Natural killer cell (primary cell): ENCODE measurements at regions not wholly inside any gene's neighbourhood (a gene's known extent, or its start where the extent isn't known, plus 50 kb on each side); places are given as distances from the start of the nearest gene placed in this dataset.

Experiments
- ATAC-seq, 3 donors: fragments of 150-1000 bp in 2 of 3; fragments of 200-7000 bp in 1 of 3; cut with Tn5 transposase; 1 replicate in 1 of 3; 2 replicates in 2 of 3; pipeline ENCODE4 v1.10.0; 2021; ENCODE audit warnings: mild to moderate bottlenecking in 2 of 3, moderate library complexity in 2 of 3
- DNase-seq, 2 donors: peaks; one replicate each; pipeline versions ENCODE4 v3.0.0 to v3.0.0-alpha.2; 2013 to 2021; ENCODE audit warnings: mixed read lengths in 1 of 2
- H3K27ac ChIP-seq: one replicate; pipeline ENCODE4 v1.5.1; 2013; ENCODE audit warnings: mild to moderate bottlenecking, low read length
- H3K27me3 ChIP-seq: one replicate; pipeline ENCODE4 v1.6.1; 2013; ENCODE audit warnings: low read length; ENCODE audit not compliant: control insufficient read depth, insufficient read depth
- H3K36me3 ChIP-seq: one replicate; pipeline ENCODE4 v1.6.1; 2013; ENCODE audit warnings: low read length; ENCODE audit not compliant: control insufficient read depth, insufficient read depth
- H3K4me1 ChIP-seq: one replicate; pipeline ENCODE4 v1.6.1; 2013; ENCODE audit warnings: low read length; ENCODE audit not compliant: control insufficient read depth, insufficient read depth
- H3K4me3 ChIP-seq: one replicate; pipeline ENCODE4 v1.5.1; 2013; ENCODE audit warnings: low read length
- H3K9me3 ChIP-seq: one replicate; pipeline ENCODE4 v1.6.1; 2013; ENCODE audit warnings: low read length; ENCODE audit not compliant: control insufficient read depth, insufficient read depth
- H3K27ac Mint-ChIP-seq, 2 donors: one replicate each; pipeline ENCODE4 v1.8.0; 2022; ENCODE audit warnings: mild to moderate bottlenecking in 2 of 2, mixed read lengths in 2 of 2, moderate library complexity in 1 of 2
- H3K27me3 Mint-ChIP-seq, 2 donors: one replicate each; pipeline ENCODE4 v1.8.0; 2022; ENCODE audit warnings: low read depth in 2 of 2, mixed read lengths in 2 of 2
- H3K36me3 Mint-ChIP-seq: one replicate; pipeline ENCODE4 v1.8.0; 2022; ENCODE audit warnings: mixed read lengths
- H3K4me1 Mint-ChIP-seq, 2 donors: one replicate each; pipeline ENCODE4 v1.8.0; 2022; ENCODE audit warnings: mixed read lengths in 2 of 2
- H3K4me3 Mint-ChIP-seq: one replicate; pipeline ENCODE4 v1.8.0; 2022; ENCODE audit warnings: mild to moderate bottlenecking, moderate library complexity, mixed read lengths
- H3K9me3 Mint-ChIP-seq, 2 donors: one replicate each; pipeline ENCODE4 v1.8.0; 2022; ENCODE audit warnings: mixed read lengths in 2 of 2
- CTCF ChIP-seq: fragments of 200-600 bp; IDR thresholded peaks from one replicate; pipeline ENCODE4 v1.8.0; 2022; ENCODE audit warnings: antibody characterized with exemption
- WGBS: methylation state at CpG from one replicate; pipeline ENCODE4 v1.1.7; 2013; ENCODE audit warnings: missing lambda C conversion rate; ENCODE audit not compliant: insufficient coverage; 5-methylcytosine and 5-hydroxymethylcytosine counted together
- intact Hi-C: fragments of 100-400 bp; cut with micrococcal nuclease; formaldehyde crosslinking; loops from one replicate; pipeline ENCODE4 v1.14.2; 2022

GRCh38 chr2:209209943-209210342 is 213.9 kb upstream of the MAP2 start:
- Histone ChIP-seq H3K36me3 (no peaks in the 10 kb centered on the region), H3K27ac (no peak overlapping the region), H3K27me3 (no peaks in the 10 kb centered on the region), H3K4me1 (no peaks in the 10 kb centered on the region), H3K4me3 (no peak overlapping the region), H3K9me3 (no peaks in the 10 kb centered on the region)
- Mint-ChIP-seq H3K27me3 (no peaks in the 10 kb centered on the region), H3K9me3 (peaks cover 2 to 3% of the 10 kb centered on the region in 2 donors), H3K27ac (no peak overlapping the region), H3K4me1 (no peaks in the 10 kb centered on the region), H3K36me3 (no peaks in the 10 kb centered on the region), H3K4me3 (no peak overlapping the region)
- intact Hi-C loops = no loop called here
- no peak for ATAC-seq
- WGBS = 99% methylated on average over 4 of the region's 4 CpGs
- no peak for DNase-seq
- TF ChIP-seq CTCF = no peak

- no peak overlapping the region for H3K27ac ChIP-seq
- H3K36me3 ChIP-seq = no peaks in the 10 kb centered on the region
- no peaks in the 10 kb centered on the region for H3K4me1 Mint-ChIP-seq
- no peaks in the 10 kb centered on the region for H3K9me3 ChIP-seq
- 67% methylated on average over 1 of the region's 2 CpGs for WGBS
- peaks cover 9% of the 10 kb centered on the region for H3K36me3 Mint-ChIP-seq
- H3K27me3 ChIP-seq = no peaks in the 10 kb centered on the region
- no peaks in the 10 kb centered on the region for H3K27me3 Mint-ChIP-seq
- no peak overlapping the region for H3K4me3 Mint-ChIP-seq
- no peak overlapping the region for H3K4me3 ChIP-seq
- DNase-seq = no peak
- intact Hi-C loops = no loop called here
- no peak for TF ChIP-seq CTCF
- peaks cover 8 to 19% of the 10 kb centered on the region in 2 donors for H3K9me3 Mint-ChIP-seq
- ATAC-seq = no peak
- no peaks in the 10 kb centered on the region for H3K4me1 ChIP-seq
- H3K27ac Mint-ChIP-seq = no peak overlapping the region
These were observed 193.3 kb upstream of the MAP2 start for GRCh38 chr2:209230560-209230959.

GRCh38 chr2:209236377-209236776 is 187.5 kb upstream of the MAP2 start:
- intact Hi-C loops = no loop called here
- Histone ChIP-seq H3K27ac (no peak overlapping the region), H3K27me3 (no peaks in the 10 kb centered on the region), H3K4me3 (no peak overlapping the region), H3K36me3 (no peaks in the 10 kb centered on the region), H3K4me1 (no peaks in the 10 kb centered on the region), H3K9me3 (no peaks in the 10 kb centered on the region)
- Mint-ChIP-seq H3K27me3 (no peaks in the 10 kb centered on the region), H3K36me3 (peaks cover 11% of the 10 kb centered on the region), H3K27ac (no peak overlapping the region), H3K4me1 (no peaks in the 10 kb centered on the region), H3K9me3 (peaks cover 10 to 15% of the 10 kb centered on the region in 2 donors), H3K4me3 (no peak overlapping the region)
- WGBS = 49% methylated on average over 2 of the region's 2 CpGs
- no peak for TF ChIP-seq CTCF
- ATAC-seq = no peak
- DNase-seq = no peak

- no peak for ATAC-seq
- H3K4me3 Mint-ChIP-seq = no peak overlapping the region
- no peaks in the 10 kb centered on the region for H3K27me3 Mint-ChIP-seq
- Histone ChIP-seq H3K4me1 (no peaks in the 10 kb centered on the region), H3K4me3 (no peak overlapping the region), H3K27ac (no peak overlapping the region), H3K36me3 (no peaks in the 10 kb centered on the region), H3K9me3 (peaks cover 4% of the 10 kb centered on the region), H3K27me3 (no peaks in the 10 kb centered on the region)
- no peak for DNase-seq
- intact Hi-C loops = no loop called here
- peaks cover 15% of the 10 kb centered on the region for H3K36me3 Mint-ChIP-seq
- H3K9me3 Mint-ChIP-seq = peaks cover 16 to 26% of the 10 kb centered on the region in 2 donors
- no peak for TF ChIP-seq CTCF
- H3K27ac Mint-ChIP-seq = no peak overlapping the region
- no peaks in the 10 kb centered on the region for H3K4me1 Mint-ChIP-seq
- no CpG with 5 or more reads among the region's 3 CpGs for WGBS
These were observed 184.9 kb upstream of the MAP2 start for GRCh38 chr2:209238765-209239584.
